Heart left ventricle (tissue), 16 donors: ENCODE measurements at regions not wholly inside any gene's neighbourhood (a gene's known extent, or its start where the extent isn't known, plus 50 kb on each side); places are given as distances from the start of the nearest gene placed in this dataset.

Experiments used
- ATAC-seq, 4 donors: fragments of 200-7000 bp; cut with Tn5 transposase; one replicate each; pipeline ENCODE4 v1.9.1; 2020 to 2022; ENCODE audit warnings: moderate library complexity in 4 of 4, mild to moderate bottlenecking in 3 of 4, moderate number of reproducible peaks in 1 of 4
- DNase-seq, 5 donors: peaks; one replicate each; pipeline ENCODE4 v3.0.0-alpha.2; 2020
- H3K27ac ChIP-seq, 12 donors: fragments of 200-600 bp; sonication (generic) in 4 of 12; one replicate each; pipeline versions ENCODE4 v1.5.0 to v1.8.0; 2016 to 2022; ENCODE audit warnings: mild to moderate bottlenecking in 2 of 12
- H3K27me3 ChIP-seq, 9 donors: fragments of 200-600 bp; sonication (generic) in 2 of 9; one replicate each; pipeline versions ENCODE4 v1.5.1 to v1.8.0; 2016 to 2022; ENCODE audit warnings: mild to moderate bottlenecking in 3 of 9
- H3K36me3 ChIP-seq, 9 donors: fragments of 200-600 bp; sonication (generic) in 2 of 9; one replicate each; pipeline versions ENCODE4 v1.5.0 to v1.8.0; 2018 to 2022; ENCODE audit warnings: mild to moderate bottlenecking in 2 of 9
- H3K4me1 ChIP-seq, 12 donors: fragments of 200-600 bp; sonication (generic) in 4 of 12; one replicate each; pipeline versions ENCODE4 v1.5.0 to v1.8.0; 2016 to 2022; ENCODE audit warnings: mild to moderate bottlenecking in 3 of 12
- H3K4me3 ChIP-seq, 12 donors: fragments of 200-600 bp; sonication (generic) in 4 of 12; one replicate each; pipeline versions ENCODE4 v1.5.0 to v1.8.0; 2017 to 2022; ENCODE audit warnings: mild to moderate bottlenecking in 9 of 12, moderate library complexity in 4 of 12
- H3K9me3 ChIP-seq, 12 donors: fragments of 200-600 bp; sonication (generic) in 4 of 12; one replicate each; pipeline versions ENCODE4 v1.5.0 to v1.8.0; 2016 to 2022; ENCODE audit warnings: mild to moderate bottlenecking in 1 of 12
- CTCF ChIP-seq, 12 donors: fragments of 200-600 bp; sonication (generic) in 4 of 12; IDR thresholded peaks; one replicate each; pipeline versions ENCODE4 v1.5.0 to v1.8.0; 2018 to 2022; ENCODE audit warnings: antibody characterized with exemption in 12 of 12, mild to moderate bottlenecking in 5 of 12
- POLR2A ChIP-seq, 2 donors: fragments of 450-650 bp; IDR thresholded peaks; one replicate each; pipeline ENCODE4 v1.6.1; 2017; ENCODE audit warnings: antibody characterized with exemption in 2 of 2, mild to moderate bottlenecking in 2 of 2, moderate library complexity in 2 of 2
- WGBS, 4 donors: extraction: QIAGEN DNeasy Blood & Tissue Kit in 2 of 4; methylation state at CpG; one replicate each; pipeline versions ENCODE4 v1.1.5 to v1.1.7; 2013 to 2018; 5-methylcytosine and 5-hydroxymethylcytosine counted together
- intact Hi-C, 10 donors: fragments of 100-400 bp; cut with DNase I; formaldehyde crosslinking; loops; one replicate each; pipeline versions ENCODE4 v1.11.1 to v1.14.2; 2022
- donor health status: ischemic (EF 13 %, LVEDD 7.1; RV severe dilation, severe dysfunction).
- donor health status: healthy with polysubstance abuse.
- donor health status: DM: no; HTN: yes; CAD: no.
- donor health status: DM: no; HTN: no; CAD: no.
- donor health status: ischemic (EF 25% LVEDD 6.9; RV normal size, moderate dysfunction).
- donor health status: ischemic (EF 25% LVEDD 5.7; RV mildly dilated, moderate dysfunction).
- donor health status: healthy.
- donor health status: DM: yes; HTN: yes; CAD: no.
- donor health status: ischemic (EF 35%, LVEDD 5.7; RV mildly dilated, moderate dysfunction).
- donor health status: nonischemic (EF 11% LVEDD 7.7; RV severe dilation, severe dysfunction).
- donor health status: DM: yes; HTN: yes; CAD: no.
- donor health status: PGD.
- donor health status: ischemic (EF 29% LVEDD 5.4; RV normal size, mild dysfunction).
- donor health status: nonischemic (EF 23%, LVEDD 6.1; RV moderate dilation, normal function).

DNA sequence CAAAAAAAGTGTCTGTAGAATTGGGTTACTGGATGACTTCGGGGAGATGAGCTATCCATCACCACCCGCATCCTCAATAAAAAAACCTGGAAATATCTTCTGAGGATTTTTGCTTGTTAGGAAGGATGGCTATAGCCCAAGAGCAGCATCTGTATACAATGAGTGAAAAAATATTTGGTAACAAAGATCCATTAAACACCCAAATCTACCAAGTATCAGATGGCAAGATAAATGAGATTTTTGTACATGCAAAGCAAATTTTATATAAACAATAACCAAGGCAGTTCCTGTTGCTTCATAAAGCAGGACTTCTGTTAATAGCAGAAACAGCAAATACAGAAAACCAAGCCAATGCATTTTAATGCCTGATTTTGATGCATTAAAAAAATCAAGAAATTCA, 166.6 kb downstream of the SLC28A3 start:
- no peak overlapping the region for H3K27ac ChIP-seq
- no peak for TF ChIP-seq CTCF (IDR thresholded peaks at IDR 0.05)
- no peak for TF ChIP-seq POLR2A (IDR thresholded peaks at IDR 0.05)
- DNase-seq (no peak), ATAC-seq (no peak)
- no peaks in the 10 kb centered on the region for H3K36me3 ChIP-seq
- no peaks in the 10 kb centered on the region for H3K27me3 ChIP-seq
- WGBS, 4 donors, result 89 to 98% (median 93%) methylated on average over 2 of the region's 2 CpGs
- H3K4me3 ChIP-seq, result no peak overlapping the region
- H3K4me1 ChIP-seq, result peaks cover 0 to 21% (median 9%) of the 10 kb centered on the region in 12 donors
- no peaks in the 10 kb centered on the region for H3K9me3 ChIP-seq
- intact Hi-C loops, result loop anchor here in 8 of 10 donors (1.0 to 10.0 kb wide), 13 partner anchors 49 to 237 kb away; partner anchors contain the start of genes HNRNPK (in 5 of the 8) and RMI1 (in 5 of the 8)

- TF ChIP-seq CTCF (IDR thresholded peaks at IDR 0.05), result no peak
- no peak for TF ChIP-seq POLR2A (IDR thresholded peaks at IDR 0.05)
- 86 to 97% (median 90%) methylated on average over 1 of the region's 1 CpG for WGBS, 4 donors
- Histone ChIP-seq H3K27ac (no peak overlapping the region), H3K27me3 (no peaks in the 10 kb centered on the region), H3K9me3 (no peaks in the 10 kb centered on the region), H3K4me1 (peaks cover 0 to 21% (median 9%) of the 10 kb centered on the region in 12 donors), H3K36me3 (no peaks in the 10 kb centered on the region), H3K4me3 (no peak overlapping the region)
- no peak for ATAC-seq
- DNase-seq, result no peak
- intact Hi-C loops, result loop anchor here in 7 of 10 donors (5.0 to 10.0 kb wide), 9 partner anchors 50 to 237 kb away; partner anchors contain the start of genes HNRNPK (in 3 of the 7) and RMI1 (in 3 of the 7)
Observed at GRCh38 chr9:84174486-84174885, 166.1 kb downstream of the SLC28A3 start.

DNA sequence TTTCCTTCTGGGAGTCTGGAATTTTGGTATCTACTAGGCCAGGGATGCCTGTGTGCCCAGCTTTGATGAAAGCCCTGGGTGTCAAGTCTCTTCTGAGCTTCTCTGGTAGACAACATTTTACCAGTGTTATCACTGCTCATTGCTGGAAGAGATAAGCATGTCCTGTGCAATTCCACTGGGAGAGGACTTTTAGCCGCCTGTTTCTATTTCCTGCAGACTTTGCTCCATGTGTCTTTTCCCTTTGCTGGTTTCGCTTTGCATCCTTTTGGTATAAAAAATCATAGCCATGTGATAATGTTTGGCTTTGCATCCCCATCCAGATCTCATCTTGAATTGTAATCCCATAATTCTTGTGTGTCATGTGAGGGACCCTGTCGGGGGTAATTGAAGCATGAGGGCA, 163.2 kb downstream of the SLC28A3 start:
- no peaks in the 10 kb centered on the region for H3K9me3 ChIP-seq
- ATAC-seq, result no peak
- H3K27me3 ChIP-seq, result no peaks in the 10 kb centered on the region
- DNase-seq, result no peak
- H3K4me1 ChIP-seq, result peaks cover 0 to 20% (median 9%) of the 10 kb centered on the region in 12 donors
- intact Hi-C loops, result loop anchor here in 6 of 10 donors (5.0 to 10.0 kb wide), 6 partner anchors 53 to 240 kb away; a partner anchor contains a TSS
- H3K4me3 ChIP-seq, result no peak overlapping the region
- H3K27ac ChIP-seq, result no peak overlapping the region
- TF ChIP-seq CTCF (IDR thresholded peaks at IDR 0.05) (no peak), POLR2A (IDR thresholded peaks at IDR 0.05) (no peak)
- H3K36me3 ChIP-seq, result no peaks in the 10 kb centered on the region
- WGBS, 4 donors, result 13 to 49% (median 38%) methylated on average over 3 of the region's 3 CpGs

DNA sequence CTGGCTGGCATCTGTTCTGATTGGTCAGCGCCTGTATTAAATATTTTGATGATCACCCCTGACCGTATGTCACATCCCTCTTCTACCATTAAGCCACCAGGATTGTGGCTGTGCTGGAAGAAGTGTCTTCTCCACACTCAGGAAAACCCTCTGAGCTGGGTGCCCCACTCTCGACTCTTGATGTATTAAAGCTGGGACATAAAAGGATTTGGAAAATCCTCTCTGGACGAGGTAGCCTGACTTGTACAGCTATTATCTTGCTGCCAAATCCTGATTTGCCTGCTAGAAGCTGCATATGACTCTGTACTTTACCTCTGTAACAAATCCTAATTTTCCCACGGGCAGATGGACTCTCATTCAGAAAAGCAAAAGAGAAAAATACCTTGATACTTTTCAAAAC, 161.0 kb downstream of the SLC28A3 start:
- Histone ChIP-seq H3K9me3 (no peaks in the 10 kb centered on the region), H3K27ac (no peak overlapping the region), H3K27me3 (no peaks in the 10 kb centered on the region), H3K36me3 (no peaks in the 10 kb centered on the region), H3K4me3 (no peak overlapping the region), H3K4me1 (peaks cover 0 to 33% (median 15%) of the 10 kb centered on the region in 12 donors)
- intact Hi-C loops, result loop anchor here in 6 of 10 donors (5.0 to 10.0 kb wide), 6 partner anchors 55 to 242 kb away; a partner anchor contains a TSS
- TF ChIP-seq POLR2A (IDR thresholded peaks at IDR 0.05) (no peak), CTCF (IDR thresholded peaks at IDR 0.05) (no peak)
- DNase-seq (no peak), ATAC-seq (no peak)
- 77 to 93% (median 85%) methylated on average over 5 of the region's 5 CpGs for WGBS, 4 donors
